NT2/D1 (cell line): ENCODE measurements at regions not wholly inside any gene's neighbourhood (a gene's known extent, or its start where the extent isn't known, plus 50 kb on each side); places are given as distances from the start of the nearest gene placed in this dataset.
A peak's percentile ranks its signal among the peaks of the same experiment; 100 is the strongest.

Source experiments
- DNase-seq: peaks from one replicate; pipeline ENCODE4 v3.0.0-alpha.2; 2011; ENCODE audit warnings: low read depth, low spot score
- H3K27me3 ChIP-seq: 2 replicates; pipeline ENCODE4 v1.6.0; 2011; ENCODE audit warnings: mild to moderate bottlenecking; ENCODE audit not compliant: insufficient read length, insufficient read depth
- H3K36me3 ChIP-seq: 2 replicates; pipeline ENCODE4 v1.6.1; 2011; ENCODE audit warnings: mild to moderate bottlenecking, low read length, mixed read lengths; ENCODE audit not compliant: insufficient read depth, insufficient read length
- H3K4me1 ChIP-seq: 2 replicates; pipeline ENCODE4 v1.5.1; 2011; ENCODE audit not compliant: insufficient read depth, insufficient read length
- H3K4me3 ChIP-seq: 2 replicates; pipeline ENCODE4 v1.5.1; 2011; ENCODE audit warnings: low read depth; ENCODE audit not compliant: insufficient read length
- H3K9ac ChIP-seq: 2 replicates; pipeline ENCODE4 v1.6.0; 2011; ENCODE audit warnings: low read depth; ENCODE audit not compliant: insufficient read length
- H3K9me3 ChIP-seq: 2 replicates; pipeline ENCODE4 v1.5.1; 2011; ENCODE audit warnings: mild to moderate bottlenecking, low read length; ENCODE audit not compliant: insufficient read depth
- SUZ12 ChIP-seq: IDR thresholded peaks from 2 replicates; pipeline ENCODE4 v1.6.1; 2011; ENCODE audit not compliant: insufficient read length, insufficient read depth; ENCODE audit errors: extremely low read depth
- YY1 ChIP-seq: IDR thresholded peaks from 2 replicates; pipeline ENCODE4 v1.6.1; 2011; ENCODE audit not compliant: insufficient read length, insufficient read depth
- ZNF274 ChIP-seq: IDR thresholded peaks from 2 replicates; pipeline ENCODE4 v1.6.1; 2011; ENCODE audit warnings: mild to moderate bottlenecking, low read depth, low read length

DNA sequence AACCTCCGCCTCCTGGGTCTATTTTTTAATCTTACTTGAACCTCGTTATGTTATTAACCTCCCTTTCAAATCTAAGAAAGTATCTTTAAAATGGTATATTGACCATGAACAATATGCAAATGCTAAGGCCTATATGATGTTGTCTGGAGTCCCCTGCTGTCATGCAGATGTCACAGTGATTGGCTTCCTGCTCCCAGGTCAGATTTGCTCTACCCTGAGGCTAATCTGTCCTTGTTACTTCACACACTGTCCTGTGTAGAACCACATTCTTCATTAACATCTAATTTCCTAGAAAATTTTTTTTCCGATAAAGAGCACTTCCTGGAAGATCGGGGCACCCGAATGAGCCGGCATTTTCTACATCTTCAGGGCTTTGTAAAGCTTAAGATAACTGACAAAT lies 306.6 kb downstream of the MRPL39 start:
- no peaks in the 10 kb centered on the region for H3K9me3 ChIP-seq
- no peaks in the 10 kb centered on the region for H3K4me1 ChIP-seq
- H3K4me3 ChIP-seq = no peak overlapping the region
- no peak for DNase-seq
- H3K36me3 ChIP-seq = no peaks in the 10 kb centered on the region
- no peaks in the 10 kb centered on the region for H3K27me3 ChIP-seq
- H3K9ac ChIP-seq = no peak overlapping the region
- TF ChIP-seq YY1 (no peak), ZNF274 (no peak), SUZ12 (no peak)

DNA sequence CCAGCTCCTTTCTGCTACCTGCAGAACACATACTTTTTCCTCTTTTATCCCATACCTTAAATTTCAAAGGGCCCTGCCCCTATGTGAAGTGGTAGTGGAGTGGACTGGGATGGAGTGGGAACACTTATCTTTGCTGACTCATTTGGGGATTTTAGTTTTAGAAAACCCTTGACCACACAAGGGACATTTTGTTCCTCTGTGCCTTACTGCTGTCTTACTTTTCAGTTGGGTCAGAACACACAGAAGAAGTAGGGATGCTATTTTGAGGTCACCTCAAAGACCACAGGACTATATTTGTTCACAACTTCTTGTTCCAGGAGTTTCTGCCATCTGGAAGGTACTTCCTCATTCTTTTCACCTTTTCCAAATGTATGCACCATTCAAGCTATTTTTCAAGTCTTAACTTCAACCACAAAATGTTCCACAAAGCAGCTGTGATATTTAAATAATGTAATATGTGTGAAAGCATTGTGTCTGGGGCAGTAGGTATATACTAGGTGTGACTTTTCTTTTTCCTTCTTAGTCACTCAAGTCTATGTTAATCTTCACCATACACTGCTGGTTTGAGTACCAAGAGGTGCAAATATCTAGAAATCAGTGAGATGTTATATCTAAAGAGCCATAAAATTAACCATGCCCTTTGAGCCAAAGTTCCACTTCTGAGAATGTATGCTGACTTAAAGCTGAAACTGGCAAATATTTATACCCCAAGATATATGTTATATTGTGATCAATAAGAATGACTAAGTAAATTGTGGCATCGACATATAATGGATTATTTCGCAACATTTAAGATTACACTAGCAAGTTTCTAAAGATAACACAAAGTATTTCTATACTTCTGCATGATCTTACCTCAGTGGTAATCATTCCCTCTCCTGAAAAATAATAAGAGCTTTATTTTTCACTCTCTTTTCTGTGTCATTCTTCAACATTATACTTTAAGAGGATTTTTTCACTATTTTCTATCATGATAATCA lies 308.5 kb downstream of the MRPL39 start:
- Histone ChIP-seq H3K27me3 (no peaks in the 10 kb centered on the region), H3K4me3 (no peak overlapping the region), H3K36me3 (no peaks in the 10 kb centered on the region), H3K4me1 (no peaks in the 10 kb centered on the region), H3K9ac (no peak overlapping the region), H3K9me3 (no peaks in the 10 kb centered on the region; the same call in 1 of the 2 replicates)
- no peak for DNase-seq
- TF ChIP-seq SUZ12 (no peak), ZNF274 (no peak), YY1 (no peak)

DNA sequence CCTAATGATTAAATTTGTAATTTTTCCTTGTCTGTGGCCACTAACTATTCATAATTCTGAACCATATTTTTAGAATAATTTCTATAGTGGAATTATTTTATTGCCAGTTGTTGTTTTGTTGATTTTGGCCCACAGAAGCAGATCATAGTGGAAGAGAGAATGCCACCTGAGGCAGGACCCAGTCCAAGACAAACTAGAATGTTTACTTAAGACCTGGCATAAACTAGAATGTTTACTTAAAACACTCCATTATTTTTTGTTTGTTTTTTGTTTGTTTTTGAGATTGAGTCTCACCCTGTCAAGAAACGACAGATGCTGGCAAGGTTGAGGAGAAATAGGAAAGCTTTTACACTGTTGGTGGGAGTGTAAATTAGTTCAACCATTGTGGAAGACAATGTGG lies 310.2 kb downstream of the MRPL39 start:
- no peak for DNase-seq
- Histone ChIP-seq H3K9me3 (no peaks in the 10 kb centered on the region; the same call in 1 of the 2 replicates), H3K4me3 (no peak overlapping the region), H3K4me1 (no peaks in the 10 kb centered on the region), H3K9ac (no peak overlapping the region), H3K36me3 (no peaks in the 10 kb centered on the region), H3K27me3 (no peaks in the 10 kb centered on the region)
- no peak for TF ChIP-seq SUZ12
- TF ChIP-seq YY1 = no peak
- no peak for TF ChIP-seq ZNF274

DNA sequence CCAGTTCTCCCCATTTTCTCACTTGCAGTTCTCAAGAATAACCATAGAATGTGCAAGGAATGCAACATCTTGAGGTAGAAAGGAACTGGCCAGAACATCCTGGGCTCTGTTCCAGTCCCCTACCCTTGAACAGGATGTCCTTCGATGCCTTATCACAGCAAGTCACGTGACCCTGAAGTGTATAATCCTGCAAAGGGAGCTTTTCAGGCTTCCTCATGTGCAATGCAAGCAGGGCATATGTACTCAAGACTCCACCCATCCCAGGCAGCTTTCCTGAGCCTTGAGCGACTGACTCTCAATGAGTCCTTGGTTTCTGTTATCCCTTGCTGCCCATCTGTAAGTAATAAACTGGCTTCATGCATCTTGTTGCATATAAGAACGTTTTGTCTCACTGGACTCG lies 311.0 kb downstream of the MRPL39 start:
- H3K4me3 ChIP-seq = no peak overlapping the region
- no peak for DNase-seq
- H3K36me3 ChIP-seq = no peaks in the 10 kb centered on the region
- H3K4me1 ChIP-seq = no peaks in the 10 kb centered on the region
- no peaks in the 10 kb centered on the region for H3K27me3 ChIP-seq
- TF ChIP-seq SUZ12 (no peak), ZNF274 (no peak), YY1 (no peak)
- no peaks in the 10 kb centered on the region; the same call in 1 of the 2 replicates for H3K9me3 ChIP-seq
- no peak overlapping the region for H3K9ac ChIP-seq

DNA sequence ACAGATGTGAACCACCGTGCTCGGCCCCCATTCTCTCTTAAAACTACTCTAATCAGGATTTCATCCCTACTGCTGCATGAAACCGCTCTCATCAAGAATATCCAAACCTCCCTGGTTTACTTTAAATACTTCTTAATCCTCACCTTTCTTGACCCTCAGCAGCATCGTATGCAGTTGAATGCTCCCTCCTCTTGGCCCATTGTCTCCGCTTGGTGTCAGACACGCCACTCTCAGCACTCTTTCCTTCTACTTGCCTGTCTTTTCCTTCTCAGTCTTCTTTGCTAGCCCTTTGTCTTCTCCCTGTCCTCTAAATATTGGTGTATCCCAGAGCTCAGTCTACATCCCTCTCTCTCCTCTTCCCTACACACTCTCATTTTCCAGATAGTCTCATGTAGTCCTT lies 314.9 kb downstream of the MRPL39 start:
- H3K36me3 ChIP-seq = no peaks in the 10 kb centered on the region
- no peaks in the 10 kb centered on the region for H3K27me3 ChIP-seq
- H3K4me3 ChIP-seq = no peak overlapping the region
- H3K9me3 ChIP-seq = no peaks in the 10 kb centered on the region; the same call in 1 of the 2 replicates
- no peaks in the 10 kb centered on the region for H3K4me1 ChIP-seq
- TF ChIP-seq SUZ12 (no peak), YY1 (no peak), ZNF274 (no peak)
- no peak for DNase-seq
- no peak overlapping the region for H3K9ac ChIP-seq

DNA sequence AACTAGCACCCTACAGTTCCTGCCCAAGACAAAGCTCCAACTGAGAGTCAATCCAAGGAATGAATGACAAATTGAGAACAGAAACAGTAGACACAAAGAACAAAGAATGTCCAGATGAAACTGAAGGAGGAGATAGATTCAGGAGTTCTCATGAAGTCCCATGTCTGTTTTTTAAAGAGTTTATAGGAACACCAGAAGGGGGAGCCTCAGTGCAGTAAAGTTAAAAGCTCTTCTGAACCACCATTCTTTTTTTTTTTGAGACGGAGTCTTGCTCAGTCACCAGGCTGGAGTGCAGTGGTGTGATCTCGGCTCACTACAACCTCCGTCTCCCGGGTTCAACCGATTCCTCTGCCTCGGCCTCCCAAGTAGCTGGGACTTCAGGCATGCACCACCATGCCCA lies 323.6 kb downstream of the MRPL39 start:
- H3K4me1 ChIP-seq = no peaks in the 10 kb centered on the region
- no peak overlapping the region for H3K9ac ChIP-seq
- H3K9me3 ChIP-seq = peaks cover 5% of the 10 kb centered on the region
- H3K27me3 ChIP-seq = no peaks in the 10 kb centered on the region
- no peaks in the 10 kb centered on the region for H3K36me3 ChIP-seq
- TF ChIP-seq SUZ12 = no peak
- no peak for TF ChIP-seq ZNF274
- no peak for TF ChIP-seq YY1
- peak; percentile 44 for DNase-seq
- H3K4me3 ChIP-seq = no peak overlapping the region

DNA sequence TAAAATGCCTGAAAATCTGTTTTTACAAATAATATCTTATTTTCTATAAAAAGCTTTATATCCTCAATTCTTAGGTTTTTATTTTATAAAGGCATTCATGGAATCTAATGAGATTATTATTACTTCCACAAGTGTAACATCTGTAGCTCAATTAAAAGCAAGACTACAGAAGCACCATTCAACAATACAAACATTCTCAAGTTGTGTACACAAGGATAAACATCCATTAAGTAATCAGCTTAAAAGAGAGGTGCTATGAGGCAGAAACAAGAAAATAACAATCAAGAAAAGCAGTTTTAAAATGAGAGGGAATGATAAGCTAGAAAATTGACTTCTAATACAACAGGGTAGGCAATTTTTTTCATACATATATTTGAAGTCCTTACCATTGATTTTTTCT lies 326.1 kb downstream of the MRPL39 start:
- no peaks in the 10 kb centered on the region for H3K27me3 ChIP-seq
- TF ChIP-seq ZNF274 = no peak
- H3K9me3 ChIP-seq = peaks cover 5% of the 10 kb centered on the region
- no peaks in the 10 kb centered on the region for H3K4me1 ChIP-seq
- H3K36me3 ChIP-seq = no peaks in the 10 kb centered on the region
- H3K9ac ChIP-seq = no peak overlapping the region
- DNase-seq = no peak
- no peak overlapping the region for H3K4me3 ChIP-seq
